ENCODE measurements at regions not wholly inside any gene's neighbourhood (a gene's known extent, or its start where the extent isn't known, plus 50 kb on each side); places are given as distances from the start of the nearest gene placed in this dataset.
"Not testable (repeated sequence)": the region's sequence is repeated elsewhere in the genome, so short reads cannot be mapped to it uniquely, and the experiment has no call there.

- no peak for DNase-seq (ENCODE audit: low spot score)
Measured at GRCh38 chr9:100639854-100640253, 62.0 kb downstream of the CAVIN4 start.

DNA sequence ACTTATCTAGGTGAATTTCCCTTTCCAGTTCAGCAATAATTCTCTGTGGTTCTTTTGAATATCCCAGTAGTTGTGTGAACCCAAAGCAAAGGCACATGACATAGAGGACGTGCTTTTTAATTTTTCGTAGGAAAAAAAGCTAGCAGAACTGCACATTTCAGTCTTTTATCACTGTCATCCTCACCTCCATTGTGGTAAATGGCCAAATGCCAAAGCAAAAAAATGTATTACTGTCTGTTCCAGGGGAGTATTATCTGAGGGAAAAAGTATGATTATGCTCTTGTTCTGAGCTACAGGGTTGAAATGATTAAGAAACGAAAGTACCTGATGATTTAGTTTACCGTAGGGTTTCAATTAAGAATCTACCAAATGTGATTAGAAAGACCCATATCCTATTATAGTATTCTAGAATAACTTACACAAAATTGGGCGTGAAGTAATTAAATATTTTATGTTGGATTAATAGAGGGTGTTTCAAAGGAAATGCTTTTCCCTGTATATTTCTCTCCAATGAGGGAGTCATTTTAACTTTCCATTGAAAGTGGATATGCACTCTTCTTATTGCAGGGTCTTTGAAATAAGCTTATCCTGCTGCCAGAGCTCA lies 62.7 kb downstream of the CAVIN4 start:
- no peak for DNase-seq (ENCODE audit: low spot score)

- no peak for DNase-seq (ENCODE audit: low spot score)
Measured at GRCh38 chr9:100641166-100641565, 63.3 kb downstream of the CAVIN4 start.

- no peak for DNase-seq (ENCODE audit: low spot score)
Measured at GRCh38 chr9:100652850-100653249, 75.0 kb downstream of the CAVIN4 start.

- no peak for DNase-seq (ENCODE audit: low spot score)
Measured at GRCh38 chr9:100653643-100654334, 75.9 kb downstream of the CAVIN4 start.

GRCh38 chr9:100656851-100657250 lies 79.0 kb downstream of the CAVIN4 start:
- DNase-seq (ENCODE audit: low spot score): not testable (repeated sequence)

DNA sequence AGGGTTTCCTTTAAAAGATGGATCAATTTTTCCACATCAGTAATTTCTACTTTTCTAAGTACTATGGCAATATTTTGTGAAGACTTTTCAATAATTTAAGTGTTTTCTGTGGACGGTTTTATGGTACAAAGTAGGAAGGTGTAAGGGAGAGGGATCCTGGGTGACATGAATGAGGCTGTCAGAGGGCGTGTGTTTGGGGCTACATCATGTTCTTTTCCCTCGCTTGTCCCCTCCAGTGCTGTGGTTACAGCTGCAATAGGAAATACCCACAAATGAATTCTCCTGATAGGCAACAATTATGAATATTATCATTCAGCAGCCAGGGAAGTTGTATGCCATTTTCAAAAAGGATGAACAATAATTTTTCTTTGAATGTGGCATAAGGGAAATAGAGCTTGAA lies 83.8 kb downstream of the CAVIN4 start:
- DNase-seq (ENCODE audit: low spot score): no peak

- no peak for DNase-seq (ENCODE audit: low spot score)
Measured at GRCh38 chr9:100662122-100662521, 84.2 kb downstream of the CAVIN4 start.

GRCh38 chr9:100667448-100667847 lies 89.6 kb downstream of the CAVIN4 start:
- no peak for DNase-seq (ENCODE audit: low spot score)

DNA sequence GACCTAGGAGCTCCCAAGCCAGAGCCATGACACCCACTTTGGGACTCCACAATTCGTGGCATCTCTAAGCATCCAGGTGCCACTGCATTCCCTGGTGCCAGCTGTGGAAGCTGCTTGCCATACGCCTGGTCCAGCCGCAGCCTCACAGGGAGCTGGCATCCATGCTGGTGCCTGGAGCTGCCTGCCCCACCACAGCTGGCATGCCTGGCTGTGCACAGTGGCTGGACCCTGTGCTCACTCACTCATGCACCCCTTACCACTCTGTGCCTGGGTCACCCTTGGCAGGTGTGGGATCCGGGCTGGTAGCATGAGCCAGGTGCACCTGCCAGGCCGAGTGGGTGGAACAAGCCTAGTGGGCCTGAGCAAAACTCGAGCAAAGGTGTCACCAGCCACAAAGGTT lies 90.1 kb downstream of the CAVIN4 start:
- DNase-seq (ENCODE audit: low spot score): no peak

DNA sequence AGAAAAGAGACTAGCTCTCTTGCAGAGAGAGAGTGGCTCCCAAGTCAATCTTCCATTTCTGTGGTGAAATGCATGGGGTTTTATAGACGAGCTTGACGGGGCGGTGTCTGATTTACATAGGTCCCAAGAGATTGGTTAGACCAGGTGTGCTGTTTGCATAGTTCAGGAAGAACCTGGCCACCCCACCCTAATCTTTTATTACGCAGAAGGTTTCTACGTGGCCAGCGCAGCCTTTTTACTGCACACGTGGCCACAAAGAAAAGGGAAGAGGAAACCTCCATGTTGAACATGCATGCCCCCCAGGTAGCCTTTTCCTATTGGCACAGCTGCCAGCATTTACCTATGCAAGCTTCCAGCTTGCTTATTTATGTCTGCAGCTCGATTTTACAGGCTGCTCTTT lies 92.1 kb downstream of the CAVIN4 start:
- DNase-seq (ENCODE audit: low spot score): no peak

DNA sequence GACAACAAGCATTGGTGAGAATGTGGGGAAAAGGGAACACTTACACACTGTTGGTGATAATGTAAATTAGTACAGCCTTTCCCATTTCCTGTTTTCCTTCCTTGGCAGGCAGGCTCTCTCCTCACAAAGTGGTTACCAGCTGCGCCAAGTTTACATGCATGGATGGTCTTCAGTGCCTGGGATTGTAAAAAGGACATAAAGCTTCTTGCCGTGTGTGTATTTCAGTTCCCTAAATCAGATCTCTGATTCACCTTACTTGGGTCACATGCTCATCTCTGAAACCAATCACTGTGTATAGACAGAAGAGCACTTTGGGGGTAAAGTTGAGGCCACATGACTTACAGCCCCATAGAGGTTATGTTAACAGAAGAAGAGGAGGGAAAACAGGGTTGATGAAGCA lies 92.8 kb downstream of the CAVIN4 start:
- no peak for DNase-seq (ENCODE audit: low spot score)

- DNase-seq (ENCODE audit: low spot score): no peak
Measured at GRCh38 chr9:100671898-100672297, 94.0 kb downstream of the CAVIN4 start.

- no peak for DNase-seq (ENCODE audit: low spot score)
Measured at GRCh38 chr9:100673249-100673648, 95.4 kb downstream of the CAVIN4 start.

GRCh38 chr9:100674419-100675122 lies 96.7 kb downstream of the CAVIN4 start:
- DNase-seq (ENCODE audit: low spot score): no peak

DNA sequence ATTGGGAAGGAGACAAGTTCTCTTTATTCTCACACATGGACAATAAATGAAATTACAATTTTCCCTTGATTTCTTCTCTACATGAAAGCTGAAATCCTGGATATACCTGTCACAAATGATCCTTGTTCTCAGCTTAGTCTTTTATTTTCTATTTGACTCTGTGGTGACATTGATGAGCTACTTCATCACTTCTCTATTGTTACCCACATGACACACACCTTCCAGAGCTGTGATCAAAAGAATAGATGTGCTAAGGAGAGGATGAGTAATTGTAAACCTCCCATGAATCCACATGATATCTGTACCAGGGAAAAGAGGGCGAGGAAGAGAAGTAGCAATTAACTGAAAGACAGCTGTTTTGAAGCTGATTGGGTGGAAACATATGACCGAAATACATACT lies 102.0 kb downstream of the CAVIN4 start:
- DNase-seq (ENCODE audit: low spot score): no peak

DNA sequence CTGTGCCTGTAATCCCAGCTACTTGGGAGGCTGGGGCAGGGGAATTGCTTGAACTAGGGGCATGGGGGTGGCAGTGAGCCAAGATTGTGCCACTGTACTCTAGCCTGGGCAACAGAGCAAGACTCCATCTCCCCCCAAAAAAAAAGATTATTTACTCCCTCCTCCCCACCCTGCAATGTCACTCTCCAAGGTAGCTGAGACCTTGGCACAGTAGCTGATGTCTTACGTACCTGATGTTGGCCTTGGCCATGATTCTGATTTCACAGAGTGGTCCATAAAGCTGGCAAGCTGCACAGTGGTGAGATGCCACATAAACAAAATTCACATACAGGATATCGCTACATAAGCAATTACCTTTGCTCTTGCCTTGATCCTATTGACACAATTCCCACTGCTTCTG lies 108.5 kb downstream of the CAVIN4 start:
- no peak for DNase-seq (ENCODE audit: low spot score)

GRCh38 chr9:100689635-100690034 lies 111.8 kb downstream of the CAVIN4 start:
- DNase-seq (ENCODE audit: low spot score): no peak

DNA sequence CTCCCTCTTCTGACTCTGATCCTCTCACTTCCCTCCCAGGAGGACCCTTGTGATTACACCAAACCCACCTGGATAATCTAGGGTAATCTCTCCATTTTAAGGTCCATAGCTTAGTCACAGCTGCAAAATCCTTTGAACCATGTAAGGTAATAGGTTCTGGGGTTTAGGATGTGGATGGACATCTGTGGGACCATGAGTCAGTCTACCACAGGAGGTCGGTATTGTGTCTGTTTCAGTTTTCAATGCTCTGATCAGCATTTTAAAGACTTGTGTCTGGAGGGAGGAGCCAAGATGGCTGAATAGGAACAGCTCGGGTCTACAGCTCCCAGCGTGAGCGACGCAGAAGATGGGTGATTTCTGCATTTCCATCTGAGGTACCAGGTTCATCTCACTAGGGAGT lies 112.6 kb downstream of the CAVIN4 start:
- no peak for DNase-seq (ENCODE audit: low spot score)

GRCh38 chr9:100697339-100697738 lies 119.5 kb downstream of the CAVIN4 start:
- no peak for DNase-seq (ENCODE audit: low spot score)

DNA sequence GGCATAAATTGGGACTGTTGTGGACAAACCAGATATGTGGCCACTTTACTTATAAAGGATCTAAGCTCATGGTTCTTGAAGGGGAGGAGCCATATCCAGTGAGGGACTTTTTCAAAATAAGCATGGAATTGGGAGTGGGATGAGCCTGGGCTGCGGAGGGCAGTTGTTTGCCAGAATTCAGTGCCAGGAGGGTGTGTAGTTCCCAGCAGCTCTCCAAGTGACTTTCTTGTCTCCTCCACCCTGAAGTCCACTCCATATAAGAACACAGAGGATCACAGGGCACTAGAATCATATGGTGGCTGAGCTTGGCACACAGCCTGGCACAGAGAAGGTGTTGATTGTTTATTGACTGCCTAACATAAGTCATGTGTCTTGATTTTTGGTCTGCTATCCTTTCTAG lies 121.1 kb downstream of the CAVIN4 start:
- no peak for DNase-seq (ENCODE audit: low spot score)

- no peak for DNase-seq (ENCODE audit: low spot score)
Measured at GRCh38 chr9:100699668-100700067, 121.8 kb downstream of the CAVIN4 start.

DNA sequence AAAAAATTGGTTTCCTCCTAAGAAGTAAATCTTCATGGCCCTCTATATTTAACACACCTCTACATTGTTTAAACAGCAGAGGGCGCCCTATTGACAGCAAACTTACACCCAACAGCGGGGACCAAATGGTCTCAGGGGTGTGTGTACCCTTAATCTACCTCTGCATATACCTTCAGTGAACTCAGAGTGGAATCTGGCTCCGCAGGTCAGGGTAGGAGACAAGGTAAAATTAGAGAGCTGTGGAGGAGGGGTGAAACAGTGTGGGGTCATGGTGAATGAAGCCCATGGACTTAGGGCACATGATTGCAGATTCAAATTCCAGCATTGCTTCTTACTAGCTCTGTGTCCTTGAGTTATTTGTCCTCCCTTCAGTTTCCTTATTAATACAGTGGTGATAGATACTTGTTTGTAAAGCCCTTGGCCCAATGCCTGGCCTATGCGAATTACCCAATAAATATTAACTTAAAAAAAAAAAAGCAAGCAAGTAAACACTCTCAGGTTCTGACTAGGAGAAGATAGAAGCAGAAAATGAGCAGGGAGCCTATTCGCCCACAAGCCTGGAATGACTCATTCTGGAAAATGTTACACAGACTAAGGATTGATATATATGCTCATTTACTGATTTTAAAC lies 122.9 kb downstream of the CAVIN4 start:
- DNase-seq (ENCODE audit: low spot score): peak; percentile 5

Measured in CD4-positive, alpha-beta T cell treated with Interleukin-2 at 100 ng/mL for 4 hours (primary cell).